CD4-positive, alpha-beta T cell treated with Interleukin-4 for 1 hour (primary cell): ENCODE measurements at regions not wholly inside any gene's neighbourhood (a gene's known extent, or its start where the extent isn't known, plus 50 kb on each side); places are given as distances from the start of the nearest gene placed in this dataset.

ENCODE experiments used
- DNase-seq, 2 donors: peaks; one replicate each; pipeline ENCODE4 v3.0.0-alpha.2; 2020 to 2022

GRCh38 chr1:187092104-187092503 lies 263.4 kb downstream of the PLA2G4A start:
- peak in 1 of 2 donors; percentile 48 for DNase-seq

- no peak for DNase-seq
Measured at GRCh38 chr1:187096689-187097088, 267.9 kb downstream of the PLA2G4A start.

GRCh38 chr1:187110351-187110750 lies 281.6 kb downstream of the PLA2G4A start:
- DNase-seq: no peak

- DNase-seq: no peak
Measured at GRCh38 chr1:187114792-187115191, 286.0 kb downstream of the PLA2G4A start.

GRCh38 chr1:187121661-187122060 lies 292.9 kb downstream of the PLA2G4A start:
- no peak for DNase-seq

GRCh38 chr1:187122566-187122965 lies 293.8 kb downstream of the PLA2G4A start:
- DNase-seq: no peak

- no peak for DNase-seq
Measured at GRCh38 chr1:187129132-187129531, 300.4 kb downstream of the PLA2G4A start.

- no peak for DNase-seq
Measured at GRCh38 chr1:187143783-187144182, 315.0 kb downstream of the PLA2G4A start.

GRCh38 chr1:187146388-187146787 lies 317.6 kb downstream of the PLA2G4A start:
- no peak for DNase-seq

- no peak for DNase-seq
Measured at GRCh38 chr1:187151555-187151954, 322.8 kb downstream of the PLA2G4A start.

GRCh38 chr1:187153047-187153446 lies 324.3 kb downstream of the PLA2G4A start:
- no peak for DNase-seq

- DNase-seq: peak in 1 of 2 donors; percentile 3
Measured at GRCh38 chr1:187157115-187157514, 328.4 kb downstream of the PLA2G4A start.

GRCh38 chr1:187157552-187157951 lies 328.8 kb downstream of the PLA2G4A start:
- DNase-seq: no peak

- no peak for DNase-seq
Measured at GRCh38 chr1:187167555-187167954, 338.8 kb downstream of the PLA2G4A start.

- no peak for DNase-seq
Measured at GRCh38 chr1:187168297-187168696, 339.5 kb downstream of the PLA2G4A start.

- no peak for DNase-seq
Measured at GRCh38 chr1:187185389-187185788, 356.6 kb downstream of the PLA2G4A start.

GRCh38 chr1:187197685-187198084 lies 368.9 kb downstream of the PLA2G4A start:
- no peak for DNase-seq

- DNase-seq: no peak
Measured at GRCh38 chr1:187203257-187203656, 374.5 kb downstream of the PLA2G4A start.

GRCh38 chr1:187212377-187212776 lies 383.6 kb downstream of the PLA2G4A start:
- DNase-seq: no peak

GRCh38 chr1:187226396-187226795 lies 397.6 kb downstream of the PLA2G4A start:
- DNase-seq: no peak

GRCh38 chr1:187228790-187229189 lies 400.0 kb downstream of the PLA2G4A start:
- no peak for DNase-seq

- DNase-seq: no peak
Measured at GRCh38 chr1:187229496-187229895, 400.7 kb downstream of the PLA2G4A start.

GRCh38 chr1:187234706-187235105 lies 406.0 kb downstream of the PLA2G4A start:
- DNase-seq: no peak

- DNase-seq: no peak
Measured at GRCh38 chr1:187236199-187236598, 407.4 kb downstream of the PLA2G4A start.

GRCh38 chr1:187236676-187237075 lies 407.9 kb downstream of the PLA2G4A start:
- DNase-seq: no peak

GRCh38 chr1:187237542-187237941 lies 408.8 kb downstream of the PLA2G4A start:
- DNase-seq: no peak
